Posterior cingulate gyrus (tissue), 11 donors: ENCODE measurements at regions not wholly inside any gene's neighbourhood (a gene's known extent, or its start where the extent isn't known, plus 50 kb on each side); places are given as distances from the start of the nearest gene placed in this dataset.

Source experiments
- DNase-seq, 10 donors: peaks; one replicate each; pipeline versions ENCODE4 v3.0.0 to v3.0.0-alpha.2; 2020 to 2021; ENCODE audit warnings: mixed read lengths in 3 of 10
- intact Hi-C: fragments of 100-400 bp; cut with DNase I; formaldehyde crosslinking; loops from one replicate; pipeline ENCODE4 v1.15.1; 2023

DNA sequence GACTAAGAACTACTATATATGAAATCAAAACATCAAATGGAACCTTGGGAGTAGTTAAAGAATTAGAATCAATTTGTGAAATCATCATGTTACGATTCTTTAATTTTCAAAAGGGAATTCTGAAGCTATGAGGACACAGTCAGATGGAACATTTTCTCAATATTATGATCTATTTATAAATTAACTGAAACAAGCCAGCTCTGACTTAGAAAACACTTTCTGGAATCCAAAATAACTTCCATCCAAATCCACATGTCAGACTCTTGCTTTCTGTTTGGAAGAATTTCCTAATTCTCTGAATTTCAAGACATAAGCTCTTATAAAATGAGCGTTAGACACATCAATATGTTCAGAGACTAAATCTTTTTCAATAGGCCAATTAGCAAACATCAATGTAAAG lies 737.7 kb upstream of the SOX9 start:
- intact Hi-C loops, result no loop called here
- DNase-seq, result no peak

DNA sequence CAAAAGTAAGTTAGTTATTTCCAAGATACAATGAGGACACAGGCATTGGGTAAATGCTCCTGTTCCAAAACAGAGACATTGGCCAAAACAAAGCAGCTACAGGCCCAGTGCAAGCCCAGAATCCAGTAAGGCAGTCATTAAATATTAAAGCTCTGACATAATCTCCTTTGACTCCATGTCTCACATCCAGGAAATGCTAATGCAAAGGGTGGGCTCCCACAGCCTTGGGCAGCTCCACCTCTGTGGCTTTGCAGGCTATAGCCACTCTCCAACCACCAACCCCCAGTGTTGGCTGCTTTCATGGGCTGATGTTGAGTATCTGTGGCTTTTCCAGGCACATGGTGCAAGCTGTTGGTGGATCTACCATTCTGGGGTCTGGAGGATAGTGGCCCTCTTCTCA lies 733.4 kb upstream of the SOX9 start:
- intact Hi-C loops, result no loop called here
- DNase-seq, result no peak

DNA sequence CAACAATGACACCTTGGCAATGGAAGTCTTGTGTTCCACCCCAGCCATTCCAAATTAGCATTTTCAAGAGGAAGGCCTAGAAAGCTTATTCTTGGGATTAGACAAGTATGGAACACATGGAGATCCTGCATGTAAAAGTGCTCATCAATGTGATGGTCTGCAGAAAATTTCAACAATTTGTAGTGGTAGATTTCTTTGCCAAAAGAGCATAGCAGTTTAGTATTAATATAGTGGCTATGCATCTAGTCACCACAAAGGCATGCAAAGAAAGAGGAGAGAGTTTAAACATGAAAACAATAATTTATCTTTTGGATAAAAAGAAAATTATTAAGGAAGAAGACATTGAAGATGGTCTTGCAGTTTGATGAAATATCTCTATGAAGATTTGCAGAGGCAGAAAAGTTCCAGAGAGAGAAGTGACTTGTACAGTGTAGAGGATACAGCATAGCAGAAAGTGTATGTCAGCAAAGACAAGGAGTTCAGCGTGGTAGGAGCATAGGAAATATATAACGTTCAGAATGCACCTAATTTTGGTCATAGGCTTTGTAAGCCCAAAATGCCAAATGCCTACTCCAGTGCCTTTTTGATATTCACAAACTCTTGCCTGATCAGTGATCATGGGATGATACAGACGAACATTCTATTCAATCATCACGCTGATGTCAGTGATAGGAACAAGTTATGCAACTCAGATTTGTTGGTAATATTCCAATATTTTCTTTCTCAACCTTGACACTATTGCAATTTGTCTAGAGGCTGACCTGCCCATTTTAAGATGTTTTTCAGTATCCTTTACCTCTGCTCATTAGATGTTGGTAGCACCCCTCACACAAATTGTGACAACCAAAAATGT lies 727.9 kb upstream of the SOX9 start:
- no peak for DNase-seq
- intact Hi-C loops, result no loop called here

- intact Hi-C loops, result no loop called here
- no peak for DNase-seq
Measured at GRCh38 chr17:71395901-71396300, 724.9 kb upstream of the SOX9 start.

- intact Hi-C loops, result no loop called here
- no peak for DNase-seq
Measured at GRCh38 chr17:71396711-71397110, 724.1 kb upstream of the SOX9 start.

- DNase-seq, result no peak
- intact Hi-C loops, result no loop called here
Measured at GRCh38 chr17:71398025-71398424, 722.8 kb upstream of the SOX9 start.

GRCh38 chr17:71398800-71399219 lies 722.0 kb upstream of the SOX9 start:
- DNase-seq, result no peak
- intact Hi-C loops, result no loop called here

DNA sequence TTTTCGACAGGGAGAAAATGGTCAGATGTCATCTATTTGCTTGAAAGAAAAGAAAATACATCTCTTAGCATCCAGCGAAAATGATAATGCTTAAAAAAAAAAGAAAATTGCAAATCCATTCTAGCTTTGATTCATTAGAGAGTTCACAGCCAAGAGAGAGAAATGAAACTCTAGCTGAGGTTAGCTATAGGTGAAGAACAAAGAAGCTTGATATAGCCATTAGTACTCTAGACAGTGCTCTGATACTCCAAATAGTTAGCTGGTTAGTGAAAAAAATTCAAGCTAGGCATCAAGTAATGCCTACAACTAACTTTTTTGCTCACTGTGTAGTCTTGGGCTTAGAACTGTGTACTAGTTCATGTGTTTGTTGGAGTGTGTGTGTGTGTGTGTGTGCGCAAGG lies 721.6 kb upstream of the SOX9 start:
- no peak for DNase-seq
- intact Hi-C loops, result no loop called here

DNA sequence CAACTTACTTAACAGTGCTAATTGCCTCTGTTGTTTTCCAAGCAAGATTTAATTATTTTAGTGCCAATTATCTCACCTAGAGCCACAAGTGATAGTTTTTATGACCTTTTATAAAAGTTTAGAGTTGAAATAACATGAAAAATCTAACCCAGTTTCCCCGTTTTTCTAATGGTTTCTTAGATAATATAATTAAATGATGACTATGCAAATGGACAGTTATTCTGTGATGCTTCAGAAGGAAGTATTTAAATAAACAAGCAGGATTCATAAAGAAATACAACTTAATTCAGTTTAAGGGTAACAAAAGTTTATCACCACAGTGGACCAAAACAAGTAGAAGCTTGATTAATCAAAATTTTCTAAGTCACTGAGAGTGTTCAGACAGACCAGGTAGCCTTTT lies 721.2 kb upstream of the SOX9 start:
- intact Hi-C loops, result no loop called here
- no peak for DNase-seq

- no peak for DNase-seq
- intact Hi-C loops, result no loop called here
Measured at GRCh38 chr17:71402007-71402406, 718.8 kb upstream of the SOX9 start.

GRCh38 chr17:71402661-71403141 lies 718.1 kb upstream of the SOX9 start:
- DNase-seq, result no peak
- intact Hi-C loops, result no loop called here

DNA sequence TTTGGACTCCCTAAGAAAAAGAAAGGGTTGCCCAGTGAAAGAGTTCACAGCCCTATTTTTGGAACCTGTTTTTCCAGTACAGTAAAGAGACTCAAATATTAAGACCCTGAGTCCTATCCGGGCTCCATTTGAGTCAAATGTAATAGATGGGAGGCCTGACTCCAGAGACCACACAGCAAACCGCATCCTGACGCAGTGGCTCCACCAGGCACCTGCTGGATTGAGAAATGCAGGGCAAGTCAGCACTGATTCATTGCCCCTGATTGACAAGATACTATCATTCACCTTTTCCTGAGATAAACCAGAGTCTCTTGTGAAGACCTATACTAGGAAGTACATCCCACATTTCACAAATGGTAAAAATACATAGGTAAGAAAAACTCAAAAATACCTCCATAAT lies 715.7 kb upstream of the SOX9 start:
- no peak for DNase-seq

GRCh38 chr17:71407981-71408380 lies 712.8 kb upstream of the SOX9 start:
- intact Hi-C loops, result no loop called here
- no peak for DNase-seq

More for the DNA sequence above, 715.7 kb upstream of the SOX9 start:
- intact Hi-C loops, result no loop called here

DNA sequence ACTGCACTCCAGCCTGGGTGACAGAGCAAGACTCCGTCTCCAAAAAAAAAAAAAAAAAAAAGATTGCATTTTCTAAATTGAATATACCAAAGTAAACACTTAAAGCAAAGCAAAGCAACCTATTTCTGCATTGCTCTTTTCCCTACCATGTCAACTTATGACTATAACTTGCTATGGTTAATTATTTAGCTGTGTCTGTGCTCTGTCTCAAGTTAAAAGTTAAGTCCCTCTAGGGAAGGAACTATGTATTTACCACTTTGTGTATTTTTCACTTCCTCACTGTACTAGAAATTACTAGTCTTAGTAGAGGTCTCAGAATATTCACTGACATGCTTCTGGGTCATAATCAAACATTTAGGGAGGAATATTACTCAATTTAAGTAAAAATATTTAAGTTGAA lies 711.7 kb upstream of the SOX9 start:
- no peak for DNase-seq
- intact Hi-C loops, result no loop called here

DNA sequence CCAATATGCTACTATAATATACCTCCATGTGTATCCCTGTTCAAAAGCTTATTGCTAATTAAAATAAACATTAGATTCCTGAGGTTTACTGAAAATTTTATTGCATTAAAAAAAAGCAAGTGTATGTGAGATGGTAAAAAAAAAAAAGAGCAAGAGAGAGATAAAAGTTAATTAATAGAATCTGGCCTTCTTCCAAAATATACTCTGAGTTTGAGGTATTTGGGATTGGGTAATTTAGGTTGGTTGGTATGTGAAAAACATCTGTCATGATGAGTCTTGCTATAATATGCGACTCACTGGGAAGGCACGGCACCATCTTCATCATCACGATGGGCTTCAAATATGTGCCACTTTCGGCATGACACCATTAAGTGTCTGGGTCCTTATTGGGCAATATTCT lies 711.1 kb upstream of the SOX9 start:
- intact Hi-C loops, result no loop called here
- DNase-seq, result no peak

DNA sequence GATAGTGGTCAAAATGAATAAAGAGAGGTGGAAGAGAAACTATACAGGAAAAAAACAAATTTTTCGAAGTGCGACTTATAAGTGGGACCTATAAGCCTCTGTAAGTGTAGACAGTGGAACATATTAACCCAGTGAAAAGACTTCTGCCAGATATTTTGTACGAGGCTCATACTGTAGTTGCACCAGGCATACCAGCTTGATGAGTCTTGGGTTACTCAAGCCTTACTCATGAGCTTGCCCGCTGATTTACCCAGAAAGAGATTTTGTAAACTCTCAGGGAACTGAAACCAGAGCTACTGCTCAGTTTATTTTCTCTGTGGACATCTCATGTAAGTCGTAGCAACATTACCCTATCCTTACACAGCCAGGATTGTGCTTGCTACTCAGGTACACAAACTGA lies 708.0 kb upstream of the SOX9 start:
- DNase-seq, result no peak
- intact Hi-C loops, result no loop called here

DNA sequence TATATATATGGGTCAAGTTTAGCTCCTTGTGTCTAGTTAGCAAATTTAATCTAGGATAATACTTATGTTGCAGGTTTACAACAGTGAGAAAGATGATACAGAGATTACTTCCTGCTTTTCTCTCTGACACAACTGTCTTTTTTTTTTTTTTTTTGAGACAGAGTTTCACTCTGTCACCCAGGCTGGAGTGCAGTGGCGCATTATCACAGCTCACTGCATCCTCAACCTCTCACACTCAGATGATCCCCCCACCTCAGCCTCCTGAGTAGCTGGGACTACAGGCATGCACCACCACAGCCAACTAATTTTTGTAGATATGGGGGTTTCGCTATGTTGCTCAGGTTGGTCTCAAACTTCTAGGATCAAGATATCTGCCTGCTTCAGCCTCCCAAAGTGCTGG lies 706.9 kb upstream of the SOX9 start:
- intact Hi-C loops, result no loop called here
- no peak for DNase-seq

- DNase-seq, result no peak
- intact Hi-C loops, result no loop called here
Measured at GRCh38 chr17:71417142-71417541, 703.7 kb upstream of the SOX9 start.

DNA sequence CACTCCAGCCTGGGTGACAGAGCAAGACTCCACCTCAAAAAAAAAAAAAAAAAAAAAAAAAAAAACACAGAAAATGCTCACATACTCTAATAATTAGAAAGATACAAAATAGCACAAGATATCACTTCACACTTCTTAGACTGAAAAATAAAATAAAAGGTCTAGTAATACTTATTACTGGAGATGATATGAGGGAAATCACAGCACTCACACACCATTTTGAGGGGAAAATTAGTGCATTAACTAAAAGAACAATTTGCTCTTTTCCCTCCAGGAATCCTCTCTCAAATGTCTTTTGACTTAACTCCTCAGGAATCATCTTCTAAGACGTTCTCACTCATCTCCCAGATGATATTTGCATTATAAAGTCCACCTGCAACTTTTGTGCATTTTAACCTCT lies 697.9 kb upstream of the SOX9 start:
- intact Hi-C loops, result no loop called here
- DNase-seq, result no peak

- no peak for DNase-seq
- intact Hi-C loops, result no loop called here
Measured at GRCh38 chr17:71423871-71424546, 696.8 kb upstream of the SOX9 start.

- intact Hi-C loops, result no loop called here
Measured at GRCh38 chr17:71427801-71428200, 693.0 kb upstream of the SOX9 start.

GRCh38 chr17:71428897-71429296 lies 691.9 kb upstream of the SOX9 start:
- intact Hi-C loops, result no loop called here
- no peak for DNase-seq

More at GRCh38 chr17:71427801-71428200, 693.0 kb upstream of the SOX9 start:
- DNase-seq, result no peak
